Testis (tissue), 2 donors: ENCODE measurements at regions not wholly inside any gene's neighbourhood (a gene's known extent, or its start where the extent isn't known, plus 50 kb on each side); places are given as distances from the start of the nearest gene placed in this dataset.

Experiments
- CTCF ChIP-seq, 3 experiments: fragments of 450-650 bp in 2 of 3; fragments of 200-600 bp in 1 of 3; sonication (generic) in 1 of 3; IDR thresholded peaks; one replicate each; pipeline ENCODE4 v1.5.1; 2016 to 2019; ENCODE audit warnings: antibody characterized with exemption in 3 of 3, mild to moderate bottlenecking in 2 of 3, moderate library complexity in 1 of 3
- POLR2A ChIP-seq: fragments of 450-650 bp; IDR thresholded peaks from one replicate; pipeline ENCODE4 v1.6.1; 2017; ENCODE audit warnings: antibody characterized with exemption, mild to moderate bottlenecking, moderate library complexity

- no peak for TF ChIP-seq CTCF (IDR thresholded peaks at IDR 0.05)
- TF ChIP-seq POLR2A: no peak
These were observed 168.4 kb upstream of the HAAO start for GRCh38 chr2:42960842-42961180.
